ENCODE measurements at regions not wholly inside any gene's neighbourhood (a gene's known extent, or its start where the extent isn't known, plus 50 kb on each side); places are given as distances from the start of the nearest gene placed in this dataset.

DNA sequence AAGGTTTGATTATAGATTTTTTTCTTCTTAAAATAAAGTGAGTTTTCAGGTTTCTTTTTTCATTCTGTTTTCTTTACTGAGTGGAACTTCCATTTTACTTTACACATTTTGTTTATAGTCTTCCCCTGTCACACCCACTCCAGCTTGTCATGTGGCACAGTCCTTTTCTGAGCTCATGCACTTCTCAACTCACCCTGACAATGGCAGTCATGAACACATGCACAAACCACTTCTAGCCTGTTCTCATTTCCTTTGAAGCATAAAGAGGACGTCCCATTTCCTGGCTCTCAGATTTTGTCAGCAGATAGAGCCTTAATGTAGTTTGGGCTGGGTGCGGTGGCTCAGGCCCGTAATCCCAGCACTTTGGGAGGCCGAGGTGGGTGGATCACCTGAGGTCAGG lies 168.0 kb downstream of the AHSP start (continued):
- TF ChIP-seq, protein P1, sequence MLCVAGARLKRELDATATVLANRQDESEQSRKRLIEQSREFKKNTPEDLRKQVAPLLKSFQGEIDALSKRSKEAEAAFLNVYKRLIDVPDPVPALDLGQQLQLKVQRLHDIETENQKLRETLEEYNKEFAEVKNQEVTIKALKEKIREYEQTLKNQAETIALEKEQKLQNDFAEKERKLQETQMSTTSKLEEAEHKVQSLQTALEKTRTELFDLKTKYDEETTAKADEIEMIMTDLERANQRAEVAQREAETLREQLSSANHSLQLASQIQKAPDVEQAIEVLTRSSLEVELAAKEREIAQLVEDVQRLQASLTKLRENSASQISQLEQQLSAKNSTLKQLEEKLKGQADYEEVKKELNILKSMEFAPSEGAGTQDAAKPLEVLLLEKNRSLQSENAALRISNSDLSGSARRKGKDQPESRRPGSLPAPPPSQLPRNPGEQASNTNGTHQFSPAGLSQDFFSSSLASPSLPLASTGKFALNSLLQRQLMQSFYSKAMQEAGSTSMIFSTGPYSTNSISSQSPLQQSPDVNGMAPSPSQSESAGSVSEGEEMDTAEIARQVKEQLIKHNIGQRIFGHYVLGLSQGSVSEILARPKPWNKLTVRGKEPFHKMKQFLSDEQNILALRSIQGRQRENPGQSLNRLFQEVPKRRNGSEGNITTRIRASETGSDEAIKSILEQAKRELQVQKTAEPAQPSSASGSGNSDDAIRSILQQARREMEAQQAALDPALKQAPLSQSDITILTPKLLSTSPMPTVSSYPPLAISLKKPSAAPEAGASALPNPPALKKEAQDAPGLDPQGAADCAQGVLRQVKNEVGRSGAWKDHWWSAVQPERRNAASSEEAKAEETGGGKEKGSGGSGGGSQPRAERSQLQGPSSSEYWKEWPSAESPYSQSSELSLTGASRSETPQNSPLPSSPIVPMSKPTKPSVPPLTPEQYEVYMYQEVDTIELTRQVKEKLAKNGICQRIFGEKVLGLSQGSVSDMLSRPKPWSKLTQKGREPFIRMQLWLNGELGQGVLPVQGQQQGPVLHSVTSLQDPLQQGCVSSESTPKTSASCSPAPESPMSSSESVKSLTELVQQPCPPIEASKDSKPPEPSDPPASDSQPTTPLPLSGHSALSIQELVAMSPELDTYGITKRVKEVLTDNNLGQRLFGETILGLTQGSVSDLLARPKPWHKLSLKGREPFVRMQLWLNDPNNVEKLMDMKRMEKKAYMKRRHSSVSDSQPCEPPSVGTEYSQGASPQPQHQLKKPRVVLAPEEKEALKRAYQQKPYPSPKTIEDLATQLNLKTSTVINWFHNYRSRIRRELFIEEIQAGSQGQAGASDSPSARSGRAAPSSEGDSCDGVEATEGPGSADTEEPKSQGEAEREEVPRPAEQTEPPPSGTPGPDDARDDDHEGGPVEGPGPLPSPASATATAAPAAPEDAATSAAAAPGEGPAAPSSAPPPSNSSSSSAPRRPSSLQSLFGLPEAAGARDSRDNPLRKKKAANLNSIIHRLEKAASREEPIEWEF (IDR thresholded peaks at IDR 0.05; ENCODE audit: insufficient replicate concordance, low read depth, low read length): no peak
- TF ChIP-seq POLR2AphosphoS2 (IDR thresholded peaks at IDR 0.05; ENCODE audit: low read depth, low read length) (no peak), RAD51 (IDR thresholded peaks at IDR 0.05) (peak; percentile 63), PAX5 (IDR thresholded peaks at IDR 0.05; ENCODE audit: borderline replicate concordance, low read depth, low read length) (no peak), FOXK2 (IDR thresholded peaks at IDR 0.05) (no peak), TARDBP (IDR thresholded peaks at IDR 0.05; ENCODE audit: borderline replicate concordance) (no peak), KAT2A (conservative IDR thresholded peaks at IDR 0.05; ENCODE audit: control insufficient read depth, low read depth, low read length) (no peak), CREB1 (IDR thresholded peaks at IDR 0.05; ENCODE audit: low read depth) (0 out of 2 replicates have a peak, but pooled peaks have one; percentile 14), ZNF217 (IDR thresholded peaks at IDR 0.05) (no peak), YY1 (IDR thresholded peaks at IDR 0.05; ENCODE audit: low read depth, low read length) (peak; percentile 42; the same call in 1 of the 2 replicates), ETV6 (conservative IDR thresholded peaks at IDR 0.05 in 1 of 2, IDR thresholded peaks at IDR 0.05 in 1 of 2; ENCODE audit: borderline replicate concordance in 1 of 2, low read depth in 1 of 2) (no peak)
- TF ChIP-seq, protein P2, sequence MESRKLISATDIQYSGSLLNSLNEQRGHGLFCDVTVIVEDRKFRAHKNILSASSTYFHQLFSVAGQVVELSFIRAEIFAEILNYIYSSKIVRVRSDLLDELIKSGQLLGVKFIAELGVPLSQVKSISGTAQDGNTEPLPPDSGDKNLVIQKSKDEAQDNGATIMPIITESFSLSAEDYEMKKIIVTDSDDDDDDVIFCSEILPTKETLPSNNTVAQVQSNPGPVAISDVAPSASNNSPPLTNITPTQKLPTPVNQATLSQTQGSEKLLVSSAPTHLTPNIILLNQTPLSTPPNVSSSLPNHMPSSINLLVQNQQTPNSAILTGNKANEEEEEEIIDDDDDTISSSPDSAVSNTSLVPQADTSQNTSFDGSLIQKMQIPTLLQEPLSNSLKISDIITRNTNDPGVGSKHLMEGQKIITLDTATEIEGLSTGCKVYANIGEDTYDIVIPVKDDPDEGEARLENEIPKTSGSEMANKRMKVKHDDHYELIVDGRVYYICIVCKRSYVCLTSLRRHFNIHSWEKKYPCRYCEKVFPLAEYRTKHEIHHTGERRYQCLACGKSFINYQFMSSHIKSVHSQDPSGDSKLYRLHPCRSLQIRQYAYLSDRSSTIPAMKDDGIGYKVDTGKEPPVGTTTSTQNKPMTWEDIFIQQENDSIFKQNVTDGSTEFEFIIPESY (IDR thresholded peaks at IDR 0.05): no peak
- TF ChIP-seq, protein P3, sequence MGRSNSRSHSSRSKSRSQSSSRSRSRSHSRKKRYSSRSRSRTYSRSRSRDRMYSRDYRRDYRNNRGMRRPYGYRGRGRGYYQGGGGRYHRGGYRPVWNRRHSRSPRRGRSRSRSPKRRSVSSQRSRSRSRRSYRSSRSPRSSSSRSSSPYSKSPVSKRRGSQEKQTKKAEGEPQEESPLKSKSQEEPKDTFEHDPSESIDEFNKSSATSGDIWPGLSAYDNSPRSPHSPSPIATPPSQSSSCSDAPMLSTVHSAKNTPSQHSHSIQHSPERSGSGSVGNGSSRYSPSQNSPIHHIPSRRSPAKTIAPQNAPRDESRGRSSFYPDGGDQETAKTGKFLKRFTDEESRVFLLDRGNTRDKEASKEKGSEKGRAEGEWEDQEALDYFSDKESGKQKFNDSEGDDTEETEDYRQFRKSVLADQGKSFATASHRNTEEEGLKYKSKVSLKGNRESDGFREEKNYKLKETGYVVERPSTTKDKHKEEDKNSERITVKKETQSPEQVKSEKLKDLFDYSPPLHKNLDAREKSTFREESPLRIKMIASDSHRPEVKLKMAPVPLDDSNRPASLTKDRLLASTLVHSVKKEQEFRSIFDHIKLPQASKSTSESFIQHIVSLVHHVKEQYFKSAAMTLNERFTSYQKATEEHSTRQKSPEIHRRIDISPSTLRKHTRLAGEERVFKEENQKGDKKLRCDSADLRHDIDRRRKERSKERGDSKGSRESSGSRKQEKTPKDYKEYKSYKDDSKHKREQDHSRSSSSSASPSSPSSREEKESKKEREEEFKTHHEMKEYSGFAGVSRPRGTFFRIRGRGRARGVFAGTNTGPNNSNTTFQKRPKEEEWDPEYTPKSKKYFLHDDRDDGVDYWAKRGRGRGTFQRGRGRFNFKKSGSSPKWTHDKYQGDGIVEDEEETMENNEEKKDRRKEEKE (IDR thresholded peaks at IDR 0.05): no peak

Data from GM12878 (cell line).